ENCODE measurements at regions not wholly inside any gene's neighbourhood (a gene's known extent, or its start where the extent isn't known, plus 50 kb on each side); places are given as distances from the start of the nearest gene placed in this dataset.

- TF ChIP-seq CTCF (IDR thresholded peaks at IDR 0.05) (no peak), POLR2A (IDR thresholded peaks at IDR 0.05) (no peak)
Measured at GRCh38 chr7:22563032-22563501, 63.1 kb upstream of the STEAP1B start.
